ENCODE measurements at regions not wholly inside any gene's neighbourhood (a gene's known extent, or its start where the extent isn't known, plus 50 kb on each side); places are given as distances from the start of the nearest gene placed in this dataset.
A peak's percentile ranks its signal among the peaks of the same experiment; 100 is the strongest.
"Not testable (repeated sequence)": the region's sequence is repeated elsewhere in the genome, so short reads cannot be mapped to it uniquely, and the experiment has no call there.

GRCh38 chr4:42761804-42762203 lies 104.9 kb upstream of the ATP8A1 start:
- no peaks in the 10 kb centered on the region for H3K27me3 ChIP-seq
- TF ChIP-seq, protein P1, sequence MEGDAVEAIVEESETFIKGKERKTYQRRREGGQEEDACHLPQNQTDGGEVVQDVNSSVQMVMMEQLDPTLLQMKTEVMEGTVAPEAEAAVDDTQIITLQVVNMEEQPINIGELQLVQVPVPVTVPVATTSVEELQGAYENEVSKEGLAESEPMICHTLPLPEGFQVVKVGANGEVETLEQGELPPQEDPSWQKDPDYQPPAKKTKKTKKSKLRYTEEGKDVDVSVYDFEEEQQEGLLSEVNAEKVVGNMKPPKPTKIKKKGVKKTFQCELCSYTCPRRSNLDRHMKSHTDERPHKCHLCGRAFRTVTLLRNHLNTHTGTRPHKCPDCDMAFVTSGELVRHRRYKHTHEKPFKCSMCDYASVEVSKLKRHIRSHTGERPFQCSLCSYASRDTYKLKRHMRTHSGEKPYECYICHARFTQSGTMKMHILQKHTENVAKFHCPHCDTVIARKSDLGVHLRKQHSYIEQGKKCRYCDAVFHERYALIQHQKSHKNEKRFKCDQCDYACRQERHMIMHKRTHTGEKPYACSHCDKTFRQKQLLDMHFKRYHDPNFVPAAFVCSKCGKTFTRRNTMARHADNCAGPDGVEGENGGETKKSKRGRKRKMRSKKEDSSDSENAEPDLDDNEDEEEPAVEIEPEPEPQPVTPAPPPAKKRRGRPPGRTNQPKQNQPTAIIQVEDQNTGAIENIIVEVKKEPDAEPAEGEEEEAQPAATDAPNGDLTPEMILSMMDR (IDR thresholded peaks at IDR 0.05; ENCODE audit: low read depth, low read length) = no peak
- peaks cover 5% of the 10 kb centered on the region; the same call in 1 of the 2 replicates for H3K4me1 ChIP-seq
- DNase-seq = peak; percentile 16
- H3K4me3 ChIP-seq (ENCODE audit: low read depth, low read length) = no peak overlapping the region
- no peaks in the 10 kb centered on the region for H3K36me3 ChIP-seq
- H3K9me3 ChIP-seq = no peaks in the 10 kb centered on the region

GRCh38 chr4:42754965-42755364 lies 98.1 kb upstream of the ATP8A1 start:
- not testable (repeated sequence) for DNase-seq; H3K9me3 ChIP-seq; H3K27me3 ChIP-seq; H3K36me3 ChIP-seq; H3K4me3 ChIP-seq (ENCODE audit: low read depth, low read length); H3K4me1 ChIP-seq

- Histone ChIP-seq H3K9me3 (no peaks in the 10 kb centered on the region; the same call in 1 of the 2 replicates), H3K36me3 (no peaks in the 10 kb centered on the region), H3K4me1 (no peaks in the 10 kb centered on the region), H3K27me3 (no peaks in the 10 kb centered on the region), H3K4me3 (ENCODE audit: low read depth, low read length) (no peak overlapping the region)
- no peak for DNase-seq
- TF ChIP-seq, protein P1 (IDR thresholded peaks at IDR 0.05; ENCODE audit: low read depth, low read length) = no peak
Observed at GRCh38 chr4:42751587-42751986, 94.7 kb upstream of the ATP8A1 start.

DNA sequence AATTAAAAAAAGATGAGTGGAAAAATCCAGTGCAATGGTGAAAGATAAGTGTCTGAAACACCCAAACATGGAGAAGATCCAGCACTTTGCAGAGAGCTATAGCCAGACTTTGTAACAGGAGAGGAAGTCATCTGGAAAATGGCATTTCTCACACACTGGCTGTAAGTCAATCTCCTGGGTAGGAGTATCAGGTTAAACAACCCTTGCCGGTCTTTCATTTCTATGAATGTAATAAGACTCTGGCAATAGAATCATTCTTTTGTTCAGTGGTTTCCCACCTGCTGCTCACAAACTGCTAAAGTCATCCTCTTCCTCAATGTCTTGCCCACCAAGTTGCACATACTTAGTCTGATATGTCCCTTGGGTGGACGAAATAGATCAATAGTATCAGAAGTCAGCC lies 94.0 kb upstream of the ATP8A1 start:
- TF ChIP-seq, protein P1 (IDR thresholded peaks at IDR 0.05; ENCODE audit: low read depth, low read length) = no peak
- no peak for DNase-seq
- no peaks in the 10 kb centered on the region for H3K27me3 ChIP-seq
- H3K4me3 ChIP-seq (ENCODE audit: low read depth, low read length) = no peak overlapping the region
- no peaks in the 10 kb centered on the region; the same call in 1 of the 2 replicates for H3K9me3 ChIP-seq
- no peaks in the 10 kb centered on the region for H3K36me3 ChIP-seq
- no peaks in the 10 kb centered on the region for H3K4me1 ChIP-seq

GRCh38 chr4:42750091-42750490 lies 93.2 kb upstream of the ATP8A1 start:
- Histone ChIP-seq H3K4me1 (no peaks in the 10 kb centered on the region), H3K36me3 (no peaks in the 10 kb centered on the region), H3K27me3 (no peaks in the 10 kb centered on the region), H3K9me3 (no peaks in the 10 kb centered on the region; the same call in 1 of the 2 replicates), H3K4me3 (ENCODE audit: low read depth, low read length) (no peak overlapping the region)
- peak; percentile 63 for DNase-seq
- TF ChIP-seq, protein P1 (IDR thresholded peaks at IDR 0.05; ENCODE audit: low read depth, low read length) = peak; percentile 78

GRCh38 chr4:42747971-42748370 lies 91.1 kb upstream of the ATP8A1 start:
- TF ChIP-seq, protein P1 (IDR thresholded peaks at IDR 0.05; ENCODE audit: low read depth, low read length) = no peak
- H3K9me3 ChIP-seq = no peaks in the 10 kb centered on the region
- H3K27me3 ChIP-seq = no peaks in the 10 kb centered on the region
- H3K36me3 ChIP-seq = no peaks in the 10 kb centered on the region
- DNase-seq = no peak
- no peaks in the 10 kb centered on the region for H3K4me1 ChIP-seq
- H3K4me3 ChIP-seq (ENCODE audit: low read depth, low read length) = no peak overlapping the region

Data from BE2C (cell line).